ENCODE measurements at regions not wholly inside any gene's neighbourhood (a gene's known extent, or its start where the extent isn't known, plus 50 kb on each side); places are given as distances from the start of the nearest gene placed in this dataset.

DNA sequence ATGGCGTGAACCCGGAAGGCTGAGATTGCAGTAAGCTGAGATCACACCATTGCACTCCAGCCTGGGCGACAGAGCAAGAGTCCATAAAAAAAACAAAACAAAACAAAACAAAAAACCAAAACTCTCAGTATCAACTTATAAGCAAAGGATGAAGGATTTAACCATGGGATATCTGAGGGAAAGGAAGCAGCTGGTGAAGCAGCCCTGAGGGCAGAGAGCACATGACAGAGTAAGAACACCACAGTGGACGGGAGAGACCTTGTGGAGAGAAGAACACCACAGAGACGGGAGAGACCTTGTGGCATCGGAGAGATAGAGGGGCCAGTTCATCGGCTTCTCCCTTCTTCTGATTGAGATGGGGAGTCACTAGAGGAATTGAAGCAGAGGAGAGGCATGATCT lies 697.2 kb downstream of the HDGFL1 start:
- no peaks in the 10 kb centered on the region for H3K36me3 ChIP-seq
- no peak for DNase-seq
- TF ChIP-seq, protein P1, sequence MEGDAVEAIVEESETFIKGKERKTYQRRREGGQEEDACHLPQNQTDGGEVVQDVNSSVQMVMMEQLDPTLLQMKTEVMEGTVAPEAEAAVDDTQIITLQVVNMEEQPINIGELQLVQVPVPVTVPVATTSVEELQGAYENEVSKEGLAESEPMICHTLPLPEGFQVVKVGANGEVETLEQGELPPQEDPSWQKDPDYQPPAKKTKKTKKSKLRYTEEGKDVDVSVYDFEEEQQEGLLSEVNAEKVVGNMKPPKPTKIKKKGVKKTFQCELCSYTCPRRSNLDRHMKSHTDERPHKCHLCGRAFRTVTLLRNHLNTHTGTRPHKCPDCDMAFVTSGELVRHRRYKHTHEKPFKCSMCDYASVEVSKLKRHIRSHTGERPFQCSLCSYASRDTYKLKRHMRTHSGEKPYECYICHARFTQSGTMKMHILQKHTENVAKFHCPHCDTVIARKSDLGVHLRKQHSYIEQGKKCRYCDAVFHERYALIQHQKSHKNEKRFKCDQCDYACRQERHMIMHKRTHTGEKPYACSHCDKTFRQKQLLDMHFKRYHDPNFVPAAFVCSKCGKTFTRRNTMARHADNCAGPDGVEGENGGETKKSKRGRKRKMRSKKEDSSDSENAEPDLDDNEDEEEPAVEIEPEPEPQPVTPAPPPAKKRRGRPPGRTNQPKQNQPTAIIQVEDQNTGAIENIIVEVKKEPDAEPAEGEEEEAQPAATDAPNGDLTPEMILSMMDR (IDR thresholded peaks at IDR 0.05; ENCODE audit: low read depth, low read length) = no peak
- no peak overlapping the region for H3K4me3 ChIP-seq (ENCODE audit: low read depth, low read length)
- no peaks in the 10 kb centered on the region for H3K9me3 ChIP-seq (ENCODE audit: severe bottlenecking)
- no peaks in the 10 kb centered on the region for H3K27me3 ChIP-seq (ENCODE audit: insufficient read depth, low read depth, severe bottlenecking)
- H3K27ac ChIP-seq = no peak overlapping the region

DNA sequence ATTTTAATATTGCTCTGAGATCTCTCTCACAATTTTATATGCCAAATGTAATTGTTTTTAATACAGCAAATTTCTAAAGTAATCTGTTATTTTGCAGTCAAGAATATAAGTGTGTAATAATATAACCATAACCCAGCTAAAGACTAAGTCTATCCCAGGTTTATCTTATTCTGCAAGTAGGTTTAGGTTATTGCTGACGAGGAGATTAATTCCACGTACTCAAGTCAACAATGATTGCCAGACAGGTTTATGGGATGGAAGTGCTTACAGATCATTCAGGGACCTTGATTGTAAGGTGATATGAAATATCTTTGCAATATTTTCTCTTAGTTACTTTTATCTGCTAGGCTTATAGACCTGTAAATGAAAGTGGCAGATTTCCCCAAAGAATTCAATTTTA lies 698.3 kb downstream of the HDGFL1 start:
- H3K27ac ChIP-seq = no peak overlapping the region
- DNase-seq = no peak
- no peaks in the 10 kb centered on the region for H3K36me3 ChIP-seq
- H3K27me3 ChIP-seq (ENCODE audit: insufficient read depth, low read depth, severe bottlenecking) = no peaks in the 10 kb centered on the region
- H3K9me3 ChIP-seq (ENCODE audit: severe bottlenecking) = no peaks in the 10 kb centered on the region
- TF ChIP-seq, protein P1 (IDR thresholded peaks at IDR 0.05; ENCODE audit: low read depth, low read length) = no peak
- H3K4me3 ChIP-seq (ENCODE audit: low read depth, low read length) = no peak overlapping the region

DNA sequence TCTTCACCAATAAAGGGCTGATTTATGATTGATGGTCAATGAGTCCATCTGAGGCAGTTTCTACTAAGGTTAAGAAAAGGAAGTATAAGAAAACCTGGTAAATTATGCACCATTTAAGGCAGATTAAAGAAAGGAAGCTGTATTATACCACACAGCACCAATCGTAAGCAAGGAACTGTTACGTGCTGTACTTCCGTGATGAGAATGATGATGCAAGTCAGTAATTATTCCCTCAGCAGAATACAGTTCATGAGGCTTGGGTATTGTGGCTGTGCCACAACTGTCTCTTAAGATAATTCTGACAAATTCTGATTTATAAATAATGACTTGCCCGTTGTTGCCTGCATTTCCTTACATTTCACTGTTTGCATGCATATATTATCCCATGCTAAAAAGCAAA lies 699.0 kb downstream of the HDGFL1 start:
- no peaks in the 10 kb centered on the region for H3K36me3 ChIP-seq
- no peak overlapping the region for H3K4me3 ChIP-seq (ENCODE audit: low read depth, low read length)
- H3K9me3 ChIP-seq (ENCODE audit: severe bottlenecking) = no peaks in the 10 kb centered on the region
- no peaks in the 10 kb centered on the region for H3K27me3 ChIP-seq (ENCODE audit: insufficient read depth, low read depth, severe bottlenecking)
- DNase-seq = no peak
- no peak overlapping the region for H3K27ac ChIP-seq
- TF ChIP-seq, protein P1 (IDR thresholded peaks at IDR 0.05; ENCODE audit: low read depth, low read length) = no peak

DNA sequence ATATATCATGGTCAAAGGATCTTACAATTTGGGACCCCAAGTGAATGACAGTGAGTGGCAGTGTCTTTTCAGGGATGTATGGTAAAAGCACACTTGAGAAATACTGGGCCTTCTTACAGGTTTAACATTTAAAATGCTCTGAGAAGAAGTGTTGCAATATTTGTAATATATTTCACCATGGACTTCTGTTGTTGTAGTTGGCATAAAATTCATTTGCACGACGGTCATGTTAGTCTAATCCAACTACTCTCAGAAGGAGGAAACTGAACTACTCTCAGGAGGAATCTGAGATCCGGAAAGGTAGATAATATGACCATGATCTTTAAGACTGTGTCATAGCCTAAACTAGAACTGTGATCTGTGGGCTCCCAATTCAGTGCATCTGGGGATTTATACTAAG lies 700.1 kb downstream of the HDGFL1 start:
- no peak for DNase-seq

DNA sequence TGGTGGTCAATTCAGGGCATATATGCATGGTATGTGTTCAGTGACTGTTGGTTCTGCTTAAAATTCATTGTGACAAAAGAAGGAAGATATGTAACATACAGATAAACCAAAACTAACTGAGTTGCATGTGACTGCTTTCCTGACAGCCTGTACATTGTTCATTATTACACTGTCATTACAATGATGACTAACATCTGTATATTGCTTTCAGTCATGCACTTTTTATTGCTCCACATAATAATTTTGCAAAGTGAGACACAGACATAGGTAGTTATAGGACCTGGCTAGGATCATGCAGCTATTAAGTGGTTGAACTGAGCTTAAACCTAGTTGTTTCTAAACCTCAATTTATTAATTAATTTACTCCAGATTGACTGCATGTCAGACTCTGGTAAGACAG lies 703.2 kb downstream of the HDGFL1 start:
- no peak overlapping the region for H3K27ac ChIP-seq
- H3K9me3 ChIP-seq (ENCODE audit: severe bottlenecking) = no peaks in the 10 kb centered on the region
- H3K27me3 ChIP-seq (ENCODE audit: insufficient read depth, low read depth, severe bottlenecking) = no peaks in the 10 kb centered on the region
- H3K4me3 ChIP-seq (ENCODE audit: low read depth, low read length) = no peak overlapping the region
- TF ChIP-seq, protein P1 (IDR thresholded peaks at IDR 0.05; ENCODE audit: low read depth, low read length) = no peak
- DNase-seq = no peak
- no peaks in the 10 kb centered on the region for H3K36me3 ChIP-seq

More for the DNA sequence above, 700.1 kb downstream of the HDGFL1 start:
- no peaks in the 10 kb centered on the region for H3K9me3 ChIP-seq (ENCODE audit: severe bottlenecking)
- H3K27me3 ChIP-seq (ENCODE audit: insufficient read depth, low read depth, severe bottlenecking) = no peaks in the 10 kb centered on the region
- no peak overlapping the region for H3K27ac ChIP-seq
- TF ChIP-seq, protein P1 (IDR thresholded peaks at IDR 0.05; ENCODE audit: low read depth, low read length) = no peak
- no peak overlapping the region for H3K4me3 ChIP-seq (ENCODE audit: low read depth, low read length)
- no peaks in the 10 kb centered on the region for H3K36me3 ChIP-seq

DNA sequence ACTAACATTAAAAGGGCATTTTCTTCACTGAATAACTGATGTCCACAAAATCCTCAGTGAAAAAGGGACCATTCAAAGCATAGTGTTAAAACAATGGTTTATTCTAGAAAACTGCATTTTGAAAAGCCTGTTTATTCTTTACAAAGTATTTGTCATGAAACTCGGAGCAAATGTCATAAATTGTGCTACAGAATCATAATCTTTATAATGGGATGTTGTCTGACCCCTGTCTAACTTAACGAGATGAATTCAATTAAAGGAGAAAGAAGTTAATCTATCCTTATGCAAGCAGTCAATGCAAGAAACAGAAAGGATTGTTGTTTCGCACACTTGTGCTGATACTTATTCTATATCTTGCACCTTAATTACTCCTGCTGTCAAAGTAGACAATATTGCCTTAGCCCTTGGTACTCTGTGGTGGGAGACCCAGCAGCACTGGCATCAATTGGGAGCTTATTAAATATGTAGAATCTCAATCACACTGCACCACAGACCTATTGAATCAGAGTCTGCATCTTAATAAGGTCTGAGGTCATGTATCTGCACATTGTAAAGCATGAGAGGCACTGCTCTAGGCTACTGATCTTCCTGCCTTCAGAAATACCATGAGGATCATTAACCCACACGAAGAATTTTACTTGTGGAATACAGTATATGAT lies 708.3 kb downstream of the HDGFL1 start:
- Histone ChIP-seq H3K4me3 (ENCODE audit: low read depth, low read length) (no peak overlapping the region), H3K27me3 (ENCODE audit: insufficient read depth, low read depth, severe bottlenecking) (no peaks in the 10 kb centered on the region)
- DNase-seq = no peak

More for the DNA sequence above, 708.3 kb downstream of the HDGFL1 start:
- Histone ChIP-seq H3K27ac (no peak overlapping the region), H3K36me3 (no peaks in the 10 kb centered on the region), H3K9me3 (ENCODE audit: severe bottlenecking) (no peaks in the 10 kb centered on the region)
- TF ChIP-seq, protein P1 (IDR thresholded peaks at IDR 0.05; ENCODE audit: low read depth, low read length) = no peak
